GM21737 (cell line): ENCODE measurements at regions not wholly inside any gene's neighbourhood (a gene's known extent, or its start where the extent isn't known, plus 50 kb on each side); places are given as distances from the start of the nearest gene placed in this dataset.

Experiments used
- ATAC-seq: cut with Tn5 transposase; IDR thresholded peaks from one replicate; pipeline ENCODE4 v1.9.1; 2021; ENCODE audit warnings: mild to moderate bottlenecking, moderate library complexity; ENCODE audit not compliant: unreplicated experiment

DNA sequence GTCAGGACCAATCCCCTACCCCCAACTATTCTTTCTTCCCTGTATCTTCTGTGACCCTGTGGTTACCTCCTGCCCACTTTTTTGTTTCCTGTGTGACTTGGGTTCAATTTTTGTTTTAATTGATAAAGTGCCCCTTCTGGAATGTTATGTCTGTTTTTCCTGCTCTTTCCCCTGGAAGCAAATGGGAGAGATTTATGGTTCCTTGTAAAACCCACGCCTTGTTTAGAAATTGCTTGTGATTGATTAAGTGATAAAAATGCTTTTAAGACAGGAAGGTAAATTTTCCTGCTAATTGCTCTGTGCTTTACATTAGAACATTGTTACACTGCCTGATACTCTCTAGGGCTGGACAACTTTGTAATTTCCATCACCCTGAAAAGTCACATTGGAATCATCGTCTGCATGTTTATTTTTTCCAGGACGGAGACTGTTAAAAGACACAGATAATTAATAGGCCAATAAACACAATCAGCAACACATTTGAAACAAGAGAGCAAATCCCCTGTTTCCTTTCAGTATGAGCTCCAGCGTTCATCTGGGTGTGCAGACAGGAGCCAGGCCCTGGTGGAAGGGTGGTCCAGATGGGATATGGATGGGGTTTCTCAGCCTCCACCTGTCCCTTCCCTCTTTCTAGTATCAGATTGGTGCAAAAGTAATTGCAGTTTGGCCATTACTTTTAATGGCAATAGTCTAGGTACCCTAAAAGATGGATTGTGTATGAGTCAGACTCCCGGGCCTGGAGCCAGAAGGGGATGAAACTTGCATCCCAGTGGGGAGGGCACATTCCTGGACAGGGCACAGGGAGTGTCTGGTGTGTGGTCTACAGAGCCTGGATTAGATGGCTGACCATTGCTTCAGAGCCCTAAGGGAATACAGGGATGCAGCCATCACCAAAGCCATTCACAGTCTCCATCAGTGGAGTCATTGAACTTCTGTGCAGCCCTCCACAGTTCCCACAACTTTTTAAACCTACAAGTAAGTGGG is 58.1 kb upstream of the AGBL1 start:
- ATAC-seq, result no peak

DNA sequence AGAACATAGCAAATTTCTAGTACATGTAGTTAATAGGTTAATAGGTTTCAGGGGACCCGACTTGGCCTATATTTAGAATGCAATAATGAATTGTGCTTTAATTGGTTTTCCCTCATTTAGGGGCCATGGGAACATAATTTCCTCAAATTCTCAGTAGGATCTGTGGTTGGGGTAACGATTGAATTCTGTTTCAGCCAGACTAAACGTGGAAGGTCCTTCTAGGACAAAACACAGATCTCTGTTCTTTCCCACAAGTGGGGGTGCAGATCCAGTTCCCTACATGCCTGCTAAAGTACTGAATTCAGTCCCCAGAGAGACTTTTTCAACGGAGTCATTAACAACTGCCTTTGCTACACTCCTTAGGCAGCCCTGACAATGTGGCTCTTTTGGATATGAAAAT is 50.7 kb upstream of the AGBL1 start:
- no peak for ATAC-seq
